GM18868 (cell line): ENCODE measurements at regions not wholly inside any gene's neighbourhood (a gene's known extent, or its start where the extent isn't known, plus 50 kb on each side); places are given as distances from the start of the nearest gene placed in this dataset.
"Not testable (repeated sequence)": the region's sequence is repeated elsewhere in the genome, so short reads cannot be mapped to it uniquely, and the experiment has no call there.

Source experiments
- ATAC-seq: cut with Tn5 transposase; IDR thresholded peaks from one replicate; pipeline ENCODE4 v1.9.1; 2021; ENCODE audit warnings: mild to moderate bottlenecking, moderate library complexity; ENCODE audit not compliant: unreplicated experiment

GRCh38 chr11:129695571-129696308 lies 119.9 kb upstream of the TMEM45B start:
- peak; percentile 89 for ATAC-seq

- no peak for ATAC-seq
These were observed 119.2 kb upstream of the TMEM45B start for GRCh38 chr11:129696309-129696989.

- ATAC-seq, result no peak
These were observed 117.4 kb upstream of the TMEM45B start for GRCh38 chr11:129698212-129698611.

GRCh38 chr11:129699711-129700304 lies 115.8 kb upstream of the TMEM45B start:
- no peak for ATAC-seq

GRCh38 chr11:129700701-129701100 lies 114.9 kb upstream of the TMEM45B start:
- no peak for ATAC-seq

- ATAC-seq, result no peak
These were observed 113.9 kb upstream of the TMEM45B start for GRCh38 chr11:129701706-129702105.

GRCh38 chr11:129702410-129703398 lies 112.9 kb upstream of the TMEM45B start:
- no peak for ATAC-seq

- ATAC-seq, result no peak
These were observed 111.8 kb upstream of the TMEM45B start for GRCh38 chr11:129703846-129704245.

GRCh38 chr11:129704831-129705230 lies 110.8 kb upstream of the TMEM45B start:
- ATAC-seq, result no peak

GRCh38 chr11:129705341-129705740 lies 110.3 kb upstream of the TMEM45B start:
- ATAC-seq, result no peak

- no peak for ATAC-seq
These were observed 109.7 kb upstream of the TMEM45B start for GRCh38 chr11:129705933-129706332.

GRCh38 chr11:129709801-129710398 lies 105.7 kb upstream of the TMEM45B start:
- no peak for ATAC-seq

GRCh38 chr11:129710423-129710822 lies 105.2 kb upstream of the TMEM45B start:
- ATAC-seq, result no peak

- ATAC-seq, result no peak
These were observed 103.9 kb upstream of the TMEM45B start for GRCh38 chr11:129711760-129712159.

- ATAC-seq, result not testable (repeated sequence)
These were observed 103.0 kb upstream of the TMEM45B start for GRCh38 chr11:129712486-129713240.

- no peak for ATAC-seq
These were observed 96.6 kb upstream of the TMEM45B start for GRCh38 chr11:129719037-129719436.

GRCh38 chr11:129720156-129720555 lies 95.5 kb upstream of the TMEM45B start:
- ATAC-seq, result no peak

GRCh38 chr11:129720994-129721393 lies 94.7 kb upstream of the TMEM45B start:
- ATAC-seq, result no peak

GRCh38 chr11:129721685-129722084 lies 94.0 kb upstream of the TMEM45B start:
- no peak for ATAC-seq

- no peak for ATAC-seq
These were observed 93.1 kb upstream of the TMEM45B start for GRCh38 chr11:129722529-129722928.
